Panc1 (cell line): ENCODE measurements at regions not wholly inside any gene's neighbourhood (a gene's known extent, or its start where the extent isn't known, plus 50 kb on each side); places are given as distances from the start of the nearest gene placed in this dataset.

Source experiments
- ATAC-seq: fragments of 200-7000 bp; cut with Tn5 transposase; 2 replicates; pipeline ENCODE4 v1.9.1; 2020; ENCODE audit warnings: mild to moderate bottlenecking, moderate library complexity
- BruUV-seq: library from RNA; stranded (reverse); fragments of 400-500 nt; replicated peaks from 2 replicates; lab custom pipeline; 2021; lab: Mats Ljungman, UMichigan
- CTCF ChIA-PET: fragments of 300-600 bp; sonication (Branson Sonifier 250); formaldehyde crosslinking; loops from one replicate; lab custom pipeline; 2022; ENCODE audit warnings: antibody characterized with exemption; lab: Charles Lee
- POLR2A ChIA-PET: fragments of 300-600 bp; sonication (Branson Sonifier 250); formaldehyde crosslinking; loops from one replicate; lab custom pipeline; 2022; ENCODE audit warnings: antibody characterized with exemption; lab: Charles Lee
- DNase-seq: peaks from one replicate; pipeline ENCODE4 v3.0.0-alpha.2; 2010; ENCODE audit warnings: low read depth, low spot score
- H3K27ac ChIP-seq: 2 replicates; pipeline ENCODE4 v1.5.1; 2011; ENCODE audit warnings: mild to moderate bottlenecking, low read length, inconsistent platforms
- H3K27me3 ChIP-seq: fragments of 200-500 bp; sonication (Bioruptor generic); 2 replicates; pipeline ENCODE4 v1.6.0; 2014; ENCODE audit warnings: low read length, inconsistent platforms; ENCODE audit not compliant: control insufficient read depth, insufficient read depth
- H3K36me3 ChIP-seq: fragments of 200-500 bp; sonication (Bioruptor generic); 2 replicates; pipeline ENCODE4 v1.5.1; 2014; ENCODE audit warnings: inconsistent platforms, mild to moderate bottlenecking, low read length, moderate library complexity; ENCODE audit not compliant: control insufficient read depth, insufficient read depth
- H3K4me1 ChIP-seq: 2 replicates; pipeline ENCODE4 v1.5.1; 2011; ENCODE audit warnings: inconsistent platforms, mild to moderate bottlenecking, low read length, moderate library complexity; ENCODE audit not compliant: control insufficient read depth, insufficient read depth
- H3K4me3 ChIP-seq, 2 experiments: 2 replicates each; pipeline ENCODE4 v1.5.1; 2011 to 2012; ENCODE audit warnings: low read depth in 2 of 2, low read length in 2 of 2, mild to moderate bottlenecking in 2 of 2, inconsistent platforms in 1 of 2, moderate library complexity in 1 of 2
- H3K9me3 ChIP-seq: fragments of 200-500 bp; sonication (Bioruptor generic); 2 replicates; pipeline ENCODE4 v1.5.1; 2014; ENCODE audit warnings: low read depth, mild to moderate bottlenecking, inconsistent platforms, low read length, moderate library complexity; ENCODE audit not compliant: control insufficient read depth, insufficient read depth
- POLR2AphosphoS5 ChIP-seq: IDR thresholded peaks from 2 replicates; pipeline ENCODE4 v1.6.1; 2012; ENCODE audit warnings: mild to moderate bottlenecking, low read depth, low read length, moderate library complexity
- SIN3A ChIP-seq: IDR thresholded peaks from 2 replicates; pipeline ENCODE4 v1.6.1; 2012; ENCODE audit warnings: low read depth, mild to moderate bottlenecking, low read length, moderate library complexity, borderline replicate concordance; ENCODE audit not compliant: insufficient read depth
- TCF7L2 ChIP-seq: IDR thresholded peaks from 2 replicates; pipeline ENCODE4 v1.6.1; 2011; ENCODE audit warnings: mild to moderate bottlenecking, low read depth, low read length, inconsistent platforms
- in situ Hi-C: cut with HindIII; loops from 2 replicates; pipeline ENCODE4 v1.10.0; 2016; ENCODE audit warnings: low sequenced_read_pairs, low pct_unique_long_range_greater_than_20kb
- intact Hi-C: fragments of 100-400 bp; cut with micrococcal nuclease; formaldehyde crosslinking; loops from one replicate; pipeline ENCODE4 v1.10.0; 2022; ENCODE audit not compliant: unreplicated experiment
- TF ChIP-seq, protein P1 (sequence below), 2 experiments: IDR thresholded peaks; 2 replicates each; pipeline ENCODE4 v1.6.1; 2011 to 2012; ENCODE audit warnings: low read depth in 2 of 2, control low read depth in 1 of 2, low read length in 1 of 2, mild to moderate bottlenecking in 1 of 2, moderate library complexity in 1 of 2; ENCODE audit not compliant: insufficient read depth in 1 of 2
- TF ChIP-seq, protein P2 (sequence below): fragments of 450-650 bp; IDR thresholded peaks from 2 replicates; pipeline ENCODE4 v1.5.1; 2017; ENCODE audit warnings: mild to moderate bottlenecking

DNA sequence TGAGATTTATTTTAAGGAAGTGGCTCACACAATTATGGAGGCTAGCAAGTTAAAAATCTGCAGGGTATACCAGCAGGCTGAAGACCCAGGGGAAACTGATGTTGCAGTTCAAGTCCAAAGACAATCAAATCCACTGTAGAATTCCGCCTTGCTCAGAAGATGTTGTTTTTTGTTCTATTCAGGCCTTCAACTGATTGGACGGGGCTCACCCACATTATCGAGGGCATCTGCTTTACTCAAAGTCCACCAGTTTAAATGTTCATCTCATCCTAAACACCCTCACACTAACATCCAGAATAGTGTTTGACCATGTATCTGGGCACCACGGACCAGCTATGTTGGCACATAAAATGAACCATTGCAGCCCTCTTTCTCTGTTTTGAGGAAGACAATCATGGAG, 211.2 kb upstream of the GPR26 start:
- Histone ChIP-seq H3K27ac (no peak overlapping the region), H3K9me3 (no peaks in the 10 kb centered on the region), H3K36me3 (no peaks in the 10 kb centered on the region), H3K4me1 (no peaks in the 10 kb centered on the region), H3K4me3 (no peak overlapping the region), H3K27me3 (peaks cover 16% of the 10 kb centered on the region)
- BruUV-seq, result no TSS peak
- intact Hi-C loops, result no loop called here
- CTCF ChIA-PET, result no interaction called here
- TF ChIP-seq SIN3A, result no peak
- TF ChIP-seq, protein P1, sequence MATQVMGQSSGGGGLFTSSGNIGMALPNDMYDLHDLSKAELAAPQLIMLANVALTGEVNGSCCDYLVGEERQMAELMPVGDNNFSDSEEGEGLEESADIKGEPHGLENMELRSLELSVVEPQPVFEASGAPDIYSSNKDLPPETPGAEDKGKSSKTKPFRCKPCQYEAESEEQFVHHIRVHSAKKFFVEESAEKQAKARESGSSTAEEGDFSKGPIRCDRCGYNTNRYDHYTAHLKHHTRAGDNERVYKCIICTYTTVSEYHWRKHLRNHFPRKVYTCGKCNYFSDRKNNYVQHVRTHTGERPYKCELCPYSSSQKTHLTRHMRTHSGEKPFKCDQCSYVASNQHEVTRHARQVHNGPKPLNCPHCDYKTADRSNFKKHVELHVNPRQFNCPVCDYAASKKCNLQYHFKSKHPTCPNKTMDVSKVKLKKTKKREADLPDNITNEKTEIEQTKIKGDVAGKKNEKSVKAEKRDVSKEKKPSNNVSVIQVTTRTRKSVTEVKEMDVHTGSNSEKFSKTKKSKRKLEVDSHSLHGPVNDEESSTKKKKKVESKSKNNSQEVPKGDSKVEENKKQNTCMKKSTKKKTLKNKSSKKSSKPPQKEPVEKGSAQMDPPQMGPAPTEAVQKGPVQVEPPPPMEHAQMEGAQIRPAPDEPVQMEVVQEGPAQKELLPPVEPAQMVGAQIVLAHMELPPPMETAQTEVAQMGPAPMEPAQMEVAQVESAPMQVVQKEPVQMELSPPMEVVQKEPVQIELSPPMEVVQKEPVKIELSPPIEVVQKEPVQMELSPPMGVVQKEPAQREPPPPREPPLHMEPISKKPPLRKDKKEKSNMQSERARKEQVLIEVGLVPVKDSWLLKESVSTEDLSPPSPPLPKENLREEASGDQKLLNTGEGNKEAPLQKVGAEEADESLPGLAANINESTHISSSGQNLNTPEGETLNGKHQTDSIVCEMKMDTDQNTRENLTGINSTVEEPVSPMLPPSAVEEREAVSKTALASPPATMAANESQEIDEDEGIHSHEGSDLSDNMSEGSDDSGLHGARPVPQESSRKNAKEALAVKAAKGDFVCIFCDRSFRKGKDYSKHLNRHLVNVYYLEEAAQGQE (IDR thresholded peaks at IDR 0.05; ENCODE audit: insufficient read depth in 1 of 2, low read depth in 2 of 2, low read length in 1 of 2), result no peak
- TF ChIP-seq, protein P2, sequence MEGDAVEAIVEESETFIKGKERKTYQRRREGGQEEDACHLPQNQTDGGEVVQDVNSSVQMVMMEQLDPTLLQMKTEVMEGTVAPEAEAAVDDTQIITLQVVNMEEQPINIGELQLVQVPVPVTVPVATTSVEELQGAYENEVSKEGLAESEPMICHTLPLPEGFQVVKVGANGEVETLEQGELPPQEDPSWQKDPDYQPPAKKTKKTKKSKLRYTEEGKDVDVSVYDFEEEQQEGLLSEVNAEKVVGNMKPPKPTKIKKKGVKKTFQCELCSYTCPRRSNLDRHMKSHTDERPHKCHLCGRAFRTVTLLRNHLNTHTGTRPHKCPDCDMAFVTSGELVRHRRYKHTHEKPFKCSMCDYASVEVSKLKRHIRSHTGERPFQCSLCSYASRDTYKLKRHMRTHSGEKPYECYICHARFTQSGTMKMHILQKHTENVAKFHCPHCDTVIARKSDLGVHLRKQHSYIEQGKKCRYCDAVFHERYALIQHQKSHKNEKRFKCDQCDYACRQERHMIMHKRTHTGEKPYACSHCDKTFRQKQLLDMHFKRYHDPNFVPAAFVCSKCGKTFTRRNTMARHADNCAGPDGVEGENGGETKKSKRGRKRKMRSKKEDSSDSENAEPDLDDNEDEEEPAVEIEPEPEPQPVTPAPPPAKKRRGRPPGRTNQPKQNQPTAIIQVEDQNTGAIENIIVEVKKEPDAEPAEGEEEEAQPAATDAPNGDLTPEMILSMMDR, result no peak
- no peak for TF ChIP-seq TCF7L2
- no peak for TF ChIP-seq POLR2AphosphoS5
- DNase-seq (no peak), ATAC-seq (no peak)
- in situ Hi-C loops, result no loop called here
- POLR2A ChIA-PET, result no interaction called here

GRCh38 chr10:123455861-123456260, 210.3 kb upstream of the GPR26 start:
- Histone ChIP-seq H3K4me3 (no peak overlapping the region), H3K36me3 (no peaks in the 10 kb centered on the region), H3K27ac (no peak overlapping the region), H3K27me3 (peaks cover 15% of the 10 kb centered on the region), H3K4me1 (no peaks in the 10 kb centered on the region), H3K9me3 (no peaks in the 10 kb centered on the region)
- POLR2A ChIA-PET, result no interaction called here
- in situ Hi-C loops, result no loop called here
- no TSS peak for BruUV-seq
- intact Hi-C loops, result no loop called here
- ATAC-seq (no peak), DNase-seq (no peak)
- CTCF ChIA-PET, result no interaction called here
- TF ChIP-seq POLR2AphosphoS5, result no peak
- TF ChIP-seq, protein P1 (IDR thresholded peaks at IDR 0.05; ENCODE audit: insufficient read depth in 1 of 2, low read depth in 2 of 2, low read length in 1 of 2), result no peak
